NCI-H524 (cell line): ENCODE measurements at regions not wholly inside any gene's neighbourhood (a gene's known extent, or its start where the extent isn't known, plus 50 kb on each side); places are given as distances from the start of the nearest gene placed in this dataset.
"Not testable (repeated sequence)": the region's sequence is repeated elsewhere in the genome, so short reads cannot be mapped to it uniquely, and the experiment has no call there.

Source experiments
- DNase-seq, 2 experiments: peaks; one replicate each; lab custom pipeline; 2025; lab: John Stamatoyannopoulos, UW

DNA sequence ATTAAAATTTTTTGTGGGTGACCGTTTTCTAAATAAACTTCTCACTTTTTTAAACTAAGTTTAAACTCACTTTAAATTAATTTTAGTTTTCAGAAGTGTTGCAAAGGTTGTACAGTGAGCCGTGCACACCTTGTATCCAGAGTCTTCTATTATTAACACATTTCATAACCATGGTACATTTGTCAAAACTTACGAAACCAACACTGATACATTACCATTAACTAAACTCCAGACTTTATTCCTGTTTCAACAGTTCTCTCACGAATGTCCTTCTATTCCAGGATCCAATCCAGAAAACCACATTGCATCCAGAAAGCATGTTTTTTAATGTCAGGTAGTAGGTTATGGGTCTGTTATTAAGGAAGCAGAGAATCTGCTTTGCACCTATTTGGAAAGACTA, 319.9 kb downstream of the CBLN4 start:
- DNase-seq, result no peak

DNA sequence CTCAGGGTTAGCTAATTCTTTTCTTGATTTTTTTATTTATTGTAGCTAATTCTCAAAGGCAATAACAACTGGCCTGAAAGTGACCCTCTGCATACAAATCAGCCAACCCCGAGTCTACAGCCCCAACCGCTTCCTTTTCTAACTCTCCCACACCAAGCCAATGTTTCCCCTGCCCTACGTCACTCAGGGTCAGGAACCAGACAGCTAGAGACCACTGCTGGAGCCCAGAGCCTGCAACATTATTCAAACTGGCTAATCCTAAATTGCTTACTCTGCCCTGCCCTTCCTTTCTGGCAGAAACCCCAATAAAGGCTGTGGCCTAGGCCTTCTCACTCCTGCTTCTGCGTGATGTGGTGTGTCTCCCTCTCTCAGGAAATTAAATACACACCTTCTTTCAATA, 320.7 kb downstream of the CBLN4 start:
- DNase-seq, result no peak

DNA sequence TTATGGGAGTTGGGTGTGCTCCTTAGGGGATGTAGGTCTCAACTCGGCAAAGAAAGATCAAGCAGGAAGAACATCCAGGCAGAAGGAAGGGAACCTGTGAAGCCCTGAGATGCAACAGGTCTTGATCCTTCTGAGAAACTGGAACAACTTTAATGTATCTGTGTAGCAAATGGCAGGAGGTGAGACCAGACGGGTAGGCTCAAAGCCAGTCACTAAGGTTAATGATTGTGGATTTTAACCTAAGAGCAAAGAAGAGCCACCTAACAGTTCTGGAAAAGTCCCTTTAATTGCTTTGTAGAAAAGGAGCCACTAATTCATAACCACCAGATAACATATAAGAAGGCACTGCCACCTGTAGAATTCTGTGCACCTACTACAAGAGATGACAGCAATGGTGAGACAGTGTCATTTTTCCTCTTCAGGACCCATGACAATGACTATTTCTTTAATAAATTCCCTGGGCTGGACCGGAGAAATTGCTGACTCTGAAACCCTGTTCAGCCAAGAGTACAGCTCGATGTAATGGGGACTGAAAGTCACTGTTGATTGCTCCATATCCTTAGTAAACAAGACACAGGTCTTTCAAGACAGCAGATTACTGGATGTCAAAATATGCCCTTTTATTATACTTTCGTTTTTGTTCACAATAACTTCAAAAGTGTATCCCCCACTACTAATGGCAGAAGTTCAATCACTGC, 326.2 kb downstream of the CBLN4 start:
- DNase-seq, result no peak

DNA sequence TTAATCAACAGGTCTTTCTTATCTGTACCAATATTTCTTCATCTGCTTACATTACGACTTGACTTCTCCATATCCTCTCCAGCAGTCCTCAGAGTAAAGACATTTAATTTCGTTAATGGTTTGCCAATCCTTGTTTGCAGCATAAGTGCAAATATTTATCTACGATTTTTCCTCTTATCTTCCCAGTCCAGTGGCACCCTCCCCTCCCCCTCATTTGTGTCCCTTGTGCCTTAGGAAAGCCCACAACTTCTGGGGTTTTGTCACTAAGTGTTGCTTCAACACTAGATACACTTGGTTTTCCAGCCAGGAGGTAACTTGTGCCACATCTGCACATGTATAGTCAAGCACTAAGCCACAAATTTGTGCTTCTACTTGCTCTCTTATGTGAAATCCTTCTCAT, 327.2 kb downstream of the CBLN4 start:
- DNase-seq, result no peak

DNA sequence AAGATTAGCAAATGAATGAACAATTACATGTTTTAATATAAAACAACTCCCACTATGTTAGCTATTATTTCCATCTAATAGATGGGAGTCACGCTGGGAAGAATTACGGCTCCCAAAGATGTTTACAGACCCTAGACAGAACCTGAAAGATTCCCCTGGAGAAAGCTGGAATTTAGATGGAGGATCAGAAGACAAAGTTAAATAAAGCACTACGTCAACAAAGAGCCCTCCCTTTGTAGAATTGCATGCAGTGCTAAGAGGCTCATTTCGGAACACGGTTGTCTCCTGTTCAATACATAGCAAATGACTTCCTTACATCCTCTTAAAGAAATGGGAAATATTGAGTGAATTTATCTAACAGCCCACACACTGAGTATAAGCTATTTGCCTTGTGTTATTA, 328.3 kb downstream of the CBLN4 start:
- DNase-seq, result no peak

DNA sequence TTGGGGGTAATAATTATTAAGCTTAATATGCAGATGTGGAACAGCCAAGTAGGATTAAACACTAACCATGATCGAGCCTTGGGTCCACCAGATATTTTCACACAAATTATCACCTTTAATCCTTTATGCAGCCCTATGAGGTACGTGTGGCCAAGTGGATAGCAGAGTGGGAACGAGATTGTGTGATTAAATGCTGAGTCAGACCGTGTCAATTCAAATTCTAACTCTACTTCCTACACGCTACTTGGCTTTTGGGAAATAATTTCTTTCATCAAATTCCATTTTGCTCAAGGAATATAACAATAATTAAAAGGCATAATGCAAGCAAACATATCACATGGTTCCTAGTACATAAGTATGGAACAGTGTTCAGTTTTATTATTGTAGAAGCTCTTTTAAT, 329.2 kb downstream of the CBLN4 start:
- DNase-seq, result no peak

DNA sequence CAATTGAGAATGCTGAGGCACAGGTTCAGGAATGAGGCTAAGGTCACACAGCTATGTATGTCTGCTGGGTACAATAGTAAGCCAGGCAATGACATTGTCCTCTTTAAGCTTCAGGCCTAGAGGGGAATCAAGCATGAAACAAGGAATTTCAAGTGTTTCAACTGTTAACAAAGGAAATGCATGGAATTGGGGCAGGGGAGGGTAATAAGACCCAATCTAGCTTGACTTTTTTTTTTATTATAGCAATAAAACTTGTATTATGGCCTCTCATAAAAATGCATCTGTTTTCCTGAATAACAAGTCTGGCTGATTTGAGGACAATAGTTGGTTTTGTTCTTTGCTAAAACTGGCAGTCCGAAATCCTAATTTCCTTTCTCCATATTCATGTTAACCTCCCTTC, 336.7 kb downstream of the CBLN4 start:
- no peak for DNase-seq

DNA sequence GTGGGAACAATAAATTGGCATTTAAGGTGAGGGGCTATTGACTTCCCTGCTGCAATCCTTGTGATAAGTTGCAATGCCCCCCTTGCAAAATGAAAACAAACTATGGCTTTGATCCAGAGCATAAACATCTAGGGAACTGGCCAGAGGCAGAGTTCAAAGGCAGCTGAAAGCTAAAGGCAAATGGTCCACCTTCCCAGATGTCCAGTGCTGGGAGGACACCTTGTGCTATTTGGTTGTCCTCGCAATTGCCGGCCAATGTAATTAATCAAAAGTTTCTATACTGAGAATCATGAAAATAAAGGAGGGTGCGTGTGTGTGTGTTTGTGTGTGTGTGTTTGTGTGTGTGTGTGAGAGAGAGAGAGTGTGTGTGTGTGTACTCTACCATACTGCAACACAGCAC, 337.4 kb downstream of the CBLN4 start:
- DNase-seq, result no peak

DNA sequence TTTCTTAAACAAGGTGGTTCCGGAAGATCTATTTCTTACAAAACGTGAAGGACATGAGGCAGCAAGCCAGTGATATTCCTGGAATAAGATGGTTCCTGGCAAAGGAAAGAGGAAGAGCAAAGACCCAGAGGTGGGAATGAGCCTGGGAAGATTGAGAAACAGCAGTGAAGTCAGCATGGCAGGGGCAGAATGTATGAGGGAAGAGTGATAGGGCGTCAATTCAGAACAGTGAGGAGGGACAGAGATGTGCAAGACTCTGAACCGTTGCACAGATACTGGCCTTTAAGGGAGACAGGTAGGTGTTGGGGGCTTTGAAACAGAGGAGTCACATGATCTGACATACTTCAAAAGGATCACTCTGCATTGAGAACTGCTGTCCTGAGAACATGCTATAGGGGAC, 338.3 kb downstream of the CBLN4 start:
- DNase-seq, result no peak

DNA sequence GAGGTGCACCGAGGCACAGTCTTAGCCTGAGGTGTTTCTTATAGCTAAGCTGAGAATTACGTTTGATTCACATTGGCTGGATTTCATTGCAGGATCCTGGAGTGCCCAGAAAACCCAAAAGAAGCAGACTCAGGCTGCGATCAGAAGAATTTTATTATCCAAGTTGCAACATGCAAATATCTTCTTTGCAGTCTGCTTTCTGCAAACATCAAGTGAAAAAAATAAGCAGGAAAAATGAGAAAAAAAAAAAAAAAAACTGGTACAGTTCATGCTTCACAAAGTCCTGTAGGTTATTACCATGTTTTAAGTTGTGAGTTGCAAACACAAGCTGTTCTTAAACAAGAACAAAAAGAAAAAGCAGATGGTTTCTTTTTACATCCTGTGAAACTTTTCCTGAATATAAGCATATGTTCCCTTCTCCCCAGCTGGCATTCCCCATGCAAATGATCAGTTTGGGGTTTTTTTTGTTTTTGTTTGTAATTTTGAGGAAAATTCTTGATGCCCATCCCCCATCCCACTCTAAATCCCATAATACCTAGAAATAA, 349.0 kb downstream of the CBLN4 start:
- DNase-seq, result no peak

DNA sequence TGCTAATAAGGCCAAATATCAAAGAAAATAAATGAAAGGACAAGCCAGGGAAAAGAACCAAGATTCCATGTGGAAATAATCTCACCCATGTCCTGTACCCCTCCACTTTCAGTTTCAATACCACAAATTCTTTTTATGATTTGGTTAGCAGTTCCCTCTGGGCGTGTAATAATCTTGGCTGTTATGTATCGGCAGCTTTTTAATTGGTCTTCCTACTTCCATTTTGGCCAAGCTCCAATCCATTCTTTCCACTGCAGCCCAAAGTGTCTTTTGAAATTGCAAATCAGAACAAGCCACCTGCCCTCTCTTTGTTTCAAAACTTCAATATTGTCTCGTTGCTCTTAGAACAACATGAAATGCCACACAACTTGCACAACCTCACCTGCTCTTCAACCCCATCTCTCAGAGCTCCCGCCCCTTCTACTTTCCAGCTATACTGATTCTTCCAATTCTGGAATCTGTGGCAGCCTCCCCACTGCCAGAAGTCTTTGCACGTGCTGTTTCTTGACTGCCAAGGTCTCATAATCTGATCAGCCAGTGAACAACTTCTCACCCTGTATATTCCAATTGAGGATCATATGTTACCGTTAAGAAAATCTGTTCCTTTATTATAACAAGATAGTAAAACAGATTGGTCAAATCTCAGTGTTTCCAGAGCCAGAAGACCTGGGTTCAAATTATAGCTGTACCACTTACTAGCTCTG, 354.5 kb downstream of the CBLN4 start:
- DNase-seq, result no peak

DNA sequence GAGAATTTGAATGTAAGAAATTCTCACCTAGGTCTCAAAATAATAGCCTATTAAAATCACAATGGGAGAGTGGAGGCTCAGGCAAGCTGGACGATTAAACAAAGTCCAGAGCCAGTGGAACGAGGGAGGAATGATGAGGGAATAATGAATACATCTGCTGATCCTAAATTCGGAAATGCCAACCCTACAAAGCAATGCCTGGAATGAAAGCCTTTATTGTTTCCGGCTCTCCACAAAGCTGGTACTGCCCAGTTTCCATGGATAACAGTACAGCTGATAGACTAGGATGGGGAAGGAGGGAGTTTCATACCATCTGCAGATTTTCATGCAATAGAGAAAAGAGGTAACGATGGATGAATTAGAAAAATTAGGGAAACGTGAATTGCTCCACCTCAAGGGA, 356.1 kb downstream of the CBLN4 start:
- DNase-seq, result no peak

DNA sequence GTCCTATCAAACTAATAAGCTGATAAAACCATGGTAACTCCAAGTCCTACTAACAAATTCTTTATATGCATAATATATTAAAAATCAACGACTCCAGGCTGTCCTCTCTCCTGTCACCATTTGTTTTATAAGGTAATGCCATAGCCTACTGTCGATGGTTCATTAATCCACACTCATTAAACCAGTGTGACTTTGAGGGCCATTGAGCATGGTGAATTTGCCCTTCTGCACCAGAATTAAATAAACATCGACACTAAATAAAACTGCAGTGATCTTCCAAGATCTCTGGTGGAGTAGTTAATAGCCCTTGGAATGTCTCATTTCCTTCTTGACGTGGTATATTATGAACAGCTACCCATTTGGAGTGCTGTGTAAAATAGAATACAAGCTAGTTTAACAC, 358.5 kb downstream of the CBLN4 start:
- no peak for DNase-seq

DNA sequence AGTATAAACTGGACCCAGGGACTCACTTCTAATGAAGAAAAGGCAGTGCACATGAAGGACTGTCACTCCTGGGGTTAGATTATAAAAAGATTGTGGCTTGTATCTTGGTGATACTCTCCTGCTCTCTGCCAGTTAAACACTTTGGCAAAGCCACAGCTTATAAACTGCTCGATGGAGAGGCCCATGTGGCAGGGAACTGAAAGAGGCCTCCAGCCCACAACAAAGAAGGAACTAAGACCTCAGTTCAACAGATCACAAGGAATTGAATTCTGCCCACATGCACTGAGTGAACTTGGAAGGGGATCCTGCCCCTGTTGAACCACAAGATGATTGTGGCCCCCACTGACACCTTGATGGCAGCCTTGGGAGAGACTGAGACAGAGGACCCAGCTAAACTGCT, 363.8 kb downstream of the CBLN4 start:
- DNase-seq, result no peak

DNA sequence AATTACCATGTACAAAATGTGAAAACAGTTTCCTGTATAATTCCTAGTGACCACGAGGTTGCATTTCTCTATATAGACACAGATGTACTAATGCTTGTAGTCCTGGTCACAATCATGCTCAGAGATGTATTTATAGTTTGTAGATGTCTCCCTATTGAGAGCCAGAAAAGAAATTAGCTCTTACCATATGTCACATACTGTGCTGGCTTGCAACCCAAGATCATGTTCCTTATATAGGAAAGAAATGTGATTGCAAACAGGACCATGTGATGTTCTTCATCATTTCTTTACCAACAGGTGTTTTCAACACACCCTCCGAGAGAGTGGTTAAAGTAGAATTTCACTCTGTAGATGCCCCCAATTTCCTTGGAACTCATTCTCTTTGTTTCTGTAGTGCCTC, 369.4 kb downstream of the CBLN4 start:
- no peak for DNase-seq

DNA sequence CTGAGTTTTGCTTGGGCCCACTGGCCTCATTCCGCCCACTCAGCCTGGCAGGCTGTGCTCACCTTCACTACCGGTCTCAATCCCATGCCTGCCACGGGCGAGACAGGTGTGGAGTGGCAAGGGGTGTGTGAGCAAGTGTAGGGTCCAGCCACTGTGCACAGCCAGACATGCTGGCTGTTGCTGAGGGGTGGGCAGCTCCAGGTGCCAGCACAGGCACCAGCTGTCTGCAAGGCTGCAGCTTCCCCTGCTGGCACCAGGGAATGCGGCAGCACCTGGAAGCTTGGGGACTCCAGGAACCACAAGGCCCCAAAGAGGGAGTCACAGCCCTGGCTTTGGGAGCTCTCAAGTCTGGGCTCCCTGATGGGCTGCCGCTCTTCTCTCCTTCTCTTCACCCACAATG, 372.7 kb downstream of the CBLN4 start:
- DNase-seq, result no peak

DNA sequence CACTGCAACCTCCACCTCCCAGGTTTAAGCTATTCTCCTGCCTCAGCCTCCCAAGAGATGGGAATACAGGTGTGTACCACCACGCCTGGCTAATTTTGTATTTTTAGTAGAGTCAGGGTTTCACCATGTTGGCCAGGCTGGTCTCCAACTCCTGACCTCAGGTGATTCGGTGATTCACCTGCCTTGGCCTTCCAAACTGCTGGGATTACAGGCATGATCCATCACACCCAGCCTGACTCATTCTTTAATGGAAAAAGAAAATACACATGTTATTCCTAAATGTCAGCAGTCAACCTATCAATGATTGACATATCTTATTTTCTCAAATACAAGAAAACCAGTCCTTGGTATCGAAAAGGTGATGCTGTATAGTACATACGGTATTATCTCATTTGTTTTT, 376.2 kb downstream of the CBLN4 start:
- not testable (repeated sequence) for DNase-seq

DNA sequence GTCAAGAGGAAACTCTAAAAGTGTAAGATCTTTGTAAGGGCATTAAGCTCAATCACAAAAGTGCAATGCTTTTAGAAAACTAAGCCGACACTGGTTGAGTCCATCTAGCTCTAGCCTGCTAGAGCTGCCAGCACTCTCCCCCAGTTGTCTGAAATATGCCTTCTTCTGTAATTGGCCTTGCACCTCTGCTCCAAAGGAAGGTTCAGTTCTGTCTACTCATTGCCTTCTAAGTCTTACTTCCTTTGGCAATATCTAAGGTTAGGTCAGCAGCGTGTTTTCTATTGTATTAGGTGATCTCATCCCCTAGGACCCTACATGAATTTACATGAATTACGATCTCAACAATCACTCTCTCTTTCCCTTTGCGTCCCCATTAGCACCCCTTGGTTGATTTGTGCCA, 378.6 kb downstream of the CBLN4 start:
- DNase-seq, result no peak

DNA sequence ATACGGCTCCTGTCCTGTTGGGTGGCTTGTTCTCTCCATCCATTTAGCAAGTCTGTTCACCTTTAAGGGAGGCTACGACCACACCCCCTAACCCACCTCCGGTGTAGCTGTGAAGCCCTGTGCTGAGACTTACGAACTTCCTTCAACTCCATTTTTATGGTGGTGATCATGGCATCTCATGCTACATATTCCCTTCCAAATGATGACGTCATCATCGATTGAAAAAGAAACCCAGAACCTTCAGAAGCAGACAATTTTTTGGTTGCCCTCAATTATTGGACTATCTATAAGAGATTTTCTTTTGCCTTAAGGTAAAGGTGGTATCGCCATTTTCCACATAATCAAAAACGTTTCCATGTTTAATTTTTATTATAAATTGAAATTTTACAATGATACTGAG, 389.0 kb downstream of the CBLN4 start:
- no peak for DNase-seq

DNA sequence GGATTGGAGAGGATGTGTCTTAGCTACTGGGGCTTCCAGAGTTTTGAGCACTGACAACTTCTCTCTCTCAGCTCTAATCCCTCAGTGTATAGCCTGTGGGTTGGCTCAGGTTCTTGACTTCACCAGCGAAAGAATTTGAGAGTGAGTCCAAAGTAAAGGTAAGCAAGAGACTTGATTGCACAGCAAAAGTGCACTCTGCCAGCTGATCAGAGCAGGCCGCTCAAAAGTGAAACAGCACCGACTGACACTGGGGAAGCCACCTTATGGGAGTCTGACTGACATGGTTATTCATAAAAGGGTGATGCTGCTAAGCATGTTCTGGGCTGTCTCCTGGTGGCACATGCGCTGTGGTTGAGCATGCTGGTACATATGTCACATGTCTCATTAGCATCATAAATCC, 389.5 kb downstream of the CBLN4 start:
- no peak for DNase-seq

DNA sequence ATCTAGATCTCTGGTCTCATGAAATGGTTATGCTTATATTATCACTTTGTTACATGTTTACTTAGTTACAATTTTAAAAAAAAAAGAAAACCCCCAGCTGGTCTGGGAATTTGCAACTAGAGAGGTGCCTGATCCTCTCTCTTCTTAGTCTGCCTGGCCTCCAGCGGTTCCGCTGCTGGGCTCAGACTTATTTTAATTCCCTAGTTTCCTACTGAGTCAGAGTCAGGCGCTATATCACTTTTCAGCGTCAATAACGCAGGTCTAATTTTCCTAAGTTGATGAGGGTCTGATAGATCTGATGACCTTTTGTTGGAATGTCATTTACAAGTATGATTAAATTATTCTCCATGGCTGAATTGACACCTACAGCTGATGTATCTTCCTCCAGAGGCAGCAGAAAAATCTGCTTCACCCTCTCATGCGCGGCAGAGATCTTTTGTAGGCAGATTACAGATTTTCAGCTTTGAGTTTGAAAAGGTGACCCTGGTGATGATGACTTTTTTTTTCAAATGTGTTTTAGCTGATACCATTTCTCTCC, 391.0 kb downstream of the CBLN4 start:
- no peak for DNase-seq

DNA sequence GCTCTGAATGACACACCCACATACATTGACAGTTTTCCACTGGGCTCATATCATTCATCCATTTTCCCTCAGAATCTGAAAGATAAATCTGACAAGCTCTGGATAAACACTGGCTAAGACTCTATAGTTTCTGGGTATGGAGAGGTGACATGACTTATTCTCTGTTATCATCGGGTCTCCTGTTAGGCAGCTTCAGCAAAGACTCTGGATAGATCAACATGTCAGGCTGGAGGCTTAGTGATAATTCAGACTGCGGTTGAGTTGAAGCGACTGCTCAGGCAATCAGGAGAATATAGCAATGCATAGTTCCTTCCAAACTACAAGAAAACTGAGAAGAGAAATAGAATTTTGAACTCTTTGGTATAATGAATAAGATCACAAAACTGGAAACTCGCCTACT, 394.6 kb downstream of the CBLN4 start:
- DNase-seq, result no peak

DNA sequence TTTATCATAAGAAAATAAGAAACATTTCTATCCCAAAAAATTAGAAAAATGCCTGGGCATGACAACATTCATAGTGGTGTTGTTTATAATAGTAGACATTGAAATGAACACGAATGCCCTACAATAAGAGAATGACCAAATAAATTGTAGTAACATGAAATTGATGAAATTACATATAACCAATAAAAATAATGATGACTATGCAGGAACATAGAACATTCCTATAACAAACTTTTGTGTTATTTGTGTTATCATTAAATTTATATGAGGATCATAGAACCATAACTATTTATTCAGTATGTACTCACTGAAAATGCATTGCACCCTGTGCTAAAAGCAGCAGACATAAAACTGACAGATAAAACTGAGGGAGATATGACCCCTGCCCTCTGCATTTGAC, 399.7 kb downstream of the CBLN4 start:
- no peak for DNase-seq

DNA sequence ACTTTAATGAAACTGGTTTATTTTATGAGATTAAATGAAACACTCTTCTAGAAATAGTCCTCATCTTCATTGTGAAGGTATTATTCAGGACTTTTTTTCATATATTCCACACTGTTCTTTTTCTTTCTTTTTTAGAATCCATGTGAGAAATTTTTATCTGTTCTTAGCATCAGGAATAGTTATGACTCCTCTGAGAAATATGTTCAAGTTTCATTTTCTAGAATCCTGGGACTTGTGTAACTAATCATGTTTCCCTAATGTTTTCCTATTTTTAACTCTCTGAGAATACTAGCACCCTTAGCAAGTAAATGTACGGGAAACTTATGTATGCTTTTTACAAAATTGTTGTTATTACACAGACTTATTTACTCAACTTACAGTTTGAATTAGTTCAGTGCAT, 407.8 kb downstream of the CBLN4 start:
- no peak for DNase-seq
